Keratinocyte (primary cell): ENCODE measurements at regions not wholly inside any gene's neighbourhood (a gene's known extent, or its start where the extent isn't known, plus 50 kb on each side); places are given as distances from the start of the nearest gene placed in this dataset.
A peak's percentile ranks its signal among the peaks of the same experiment; 100 is the strongest.

Source experiments
- DNase-seq: peaks from one replicate; pipeline ENCODE4 v3.0.0-alpha.2; 2011; ENCODE audit warnings: low read depth, missing footprints, low spot score
- FAIRE-seq: peaks from 2 replicates; lab custom pipeline; 2011; peaks lifted over from hg19 to GRCh38; lab: Jason Lieb, UNC
- H2AFZ ChIP-seq: 2 replicates; pipeline ENCODE4 v1.6.0; 2012; ENCODE audit warnings: low read length, control low read depth, inconsistent platforms; ENCODE audit not compliant: control insufficient read depth
- H3K27ac ChIP-seq: 2 replicates; pipeline ENCODE4 v1.5.1; 2011; ENCODE audit warnings: low read length; ENCODE audit not compliant: control insufficient read depth, insufficient read depth
- H3K27me3 ChIP-seq: 3 replicates; pipeline ENCODE4 v1.6.0; 2011; ENCODE audit warnings: low read length; ENCODE audit not compliant: control insufficient read depth, insufficient read depth; ENCODE audit errors: extremely low read depth
- H3K36me3 ChIP-seq, 2 experiments: 2 replicates in 1 of 2; 3 replicates in 1 of 2; pipeline ENCODE4 v1.5.1; 2011; ENCODE audit warnings: low read length in 2 of 2, mild to moderate bottlenecking in 1 of 2; ENCODE audit not compliant: control insufficient read depth in 2 of 2, insufficient read depth in 2 of 2; ENCODE audit errors: extremely low read depth in 1 of 2
- H3K4me1 ChIP-seq: 3 replicates; pipeline ENCODE4 v1.5.1; 2011; ENCODE audit warnings: low read length; ENCODE audit not compliant: control insufficient read depth, insufficient read depth; ENCODE audit errors: extremely low read depth
- H3K4me2 ChIP-seq: 3 replicates; pipeline ENCODE4 v1.6.0; 2011; ENCODE audit warnings: low read depth, low read length; ENCODE audit not compliant: control insufficient read depth, insufficient read depth; ENCODE audit errors: extremely low read depth
- H3K4me3 ChIP-seq, 3 experiments: fragments of 200-600 bp in 1 of 3; sonication (generic) in 1 of 3; 2 replicates in 2 of 3; 3 replicates in 1 of 3; pipeline ENCODE4 v1.5.1; 2011 to 2016; ENCODE audit warnings: low read length in 3 of 3, mild to moderate bottlenecking in 3 of 3, control low read depth in 2 of 3, inconsistent platforms in 1 of 3, low read depth in 1 of 3, mixed read lengths in 1 of 3, mixed run types in 1 of 3, moderate library complexity in 1 of 3; ENCODE audit not compliant: control insufficient read depth in 2 of 3, insufficient read depth in 2 of 3; ENCODE audit errors: extremely low read depth in 1 of 3
- H3K79me2 ChIP-seq: 2 replicates; pipeline ENCODE4 v1.6.0; 2012; ENCODE audit warnings: low read length; ENCODE audit not compliant: control insufficient read depth, insufficient read depth
- H3K9ac ChIP-seq: 3 replicates; pipeline ENCODE4 v1.6.0; 2011; ENCODE audit warnings: low read length; ENCODE audit not compliant: control insufficient read depth, insufficient read depth; ENCODE audit errors: extremely low read depth
- H3K9me1 ChIP-seq: 3 replicates; pipeline ENCODE4 v1.6.0; 2011; ENCODE audit warnings: low read length; ENCODE audit not compliant: control insufficient read depth, insufficient read depth; ENCODE audit errors: extremely low read depth
- H3K9me3 ChIP-seq: 2 replicates; pipeline ENCODE4 v1.5.1; 2012; ENCODE audit warnings: low read depth, low read length; ENCODE audit not compliant: control insufficient read depth
- H4K20me1 ChIP-seq: 3 replicates; pipeline ENCODE4 v1.6.0; 2011; ENCODE audit warnings: low read length; ENCODE audit not compliant: control insufficient read depth, insufficient read depth; ENCODE audit errors: extremely low read depth
- CTCF ChIP-seq, 3 experiments: IDR thresholded peaks in 1 of 3; conservative IDR thresholded peaks in 1 of 3; optimal IDR thresholded peaks in 1 of 3; 2 replicates in 2 of 3; 3 replicates in 1 of 3; pipeline versions ENCODE3 to v1.5.1; 2011; ENCODE audit warnings: low read length in 3 of 3, mild to moderate bottlenecking in 3 of 3, moderate library complexity in 2 of 3, control low read depth in 1 of 3, inconsistent platforms in 1 of 3; ENCODE audit not compliant: insufficient read depth in 2 of 3; ENCODE audit errors: extremely low read depth in 1 of 3
- EZH2 ChIP-seq: IDR thresholded peaks from one replicate; pipeline ENCODE4 v1.6.1; 2012; ENCODE audit warnings: inconsistent platforms, mild to moderate bottlenecking, low read length, moderate library complexity
- dilution Hi-C: fragments of 300-500 bp; cut with MboI; formaldehyde crosslinking; loops from one replicate; pipeline ENCODE4 v1.7.0; 2020; ENCODE audit warnings: low sequenced_read_pairs; ENCODE audit not compliant: extremely low pct_ligation_motif_present

- DNase-seq (no peak), FAIRE-seq (no peak)
- no peaks in the 10 kb centered on the region for H3K79me2 ChIP-seq
- H3K4me1 ChIP-seq, result peaks cover 10% of the 10 kb centered on the region
- no peaks in the 10 kb centered on the region for H3K27me3 ChIP-seq
- dilution Hi-C loops, result no loop called here
- no peak overlapping the region for H3K27ac ChIP-seq
- no peak for TF ChIP-seq CTCF (optimal IDR thresholded peaks at IDR 0.05 in 1 of 3, IDR thresholded peaks at IDR 0.05 in 1 of 3, conservative IDR thresholded peaks at IDR 0.05 in 1 of 3; ENCODE audit: extremely low read depth in 1 of 3, insufficient read depth in 2 of 3, low read length in 3 of 3)
- no peak for TF ChIP-seq EZH2
- no peaks in the 10 kb centered on the region for H3K36me3 ChIP-seq
- no peaks in the 10 kb centered on the region for H3K9me1 ChIP-seq
- H3K4me3 ChIP-seq, result no peak overlapping the region
- H3K9ac ChIP-seq, result no peak overlapping the region
- no peak overlapping the region for H3K4me2 ChIP-seq
- H2AFZ ChIP-seq, result no peak overlapping the region
- H4K20me1 ChIP-seq, result no peaks in the 10 kb centered on the region
- no peaks in the 10 kb centered on the region for H3K9me3 ChIP-seq
Measured at GRCh38 chr15:38885471-38885952, 320.9 kb upstream of the RASGRP1 start.

DNA sequence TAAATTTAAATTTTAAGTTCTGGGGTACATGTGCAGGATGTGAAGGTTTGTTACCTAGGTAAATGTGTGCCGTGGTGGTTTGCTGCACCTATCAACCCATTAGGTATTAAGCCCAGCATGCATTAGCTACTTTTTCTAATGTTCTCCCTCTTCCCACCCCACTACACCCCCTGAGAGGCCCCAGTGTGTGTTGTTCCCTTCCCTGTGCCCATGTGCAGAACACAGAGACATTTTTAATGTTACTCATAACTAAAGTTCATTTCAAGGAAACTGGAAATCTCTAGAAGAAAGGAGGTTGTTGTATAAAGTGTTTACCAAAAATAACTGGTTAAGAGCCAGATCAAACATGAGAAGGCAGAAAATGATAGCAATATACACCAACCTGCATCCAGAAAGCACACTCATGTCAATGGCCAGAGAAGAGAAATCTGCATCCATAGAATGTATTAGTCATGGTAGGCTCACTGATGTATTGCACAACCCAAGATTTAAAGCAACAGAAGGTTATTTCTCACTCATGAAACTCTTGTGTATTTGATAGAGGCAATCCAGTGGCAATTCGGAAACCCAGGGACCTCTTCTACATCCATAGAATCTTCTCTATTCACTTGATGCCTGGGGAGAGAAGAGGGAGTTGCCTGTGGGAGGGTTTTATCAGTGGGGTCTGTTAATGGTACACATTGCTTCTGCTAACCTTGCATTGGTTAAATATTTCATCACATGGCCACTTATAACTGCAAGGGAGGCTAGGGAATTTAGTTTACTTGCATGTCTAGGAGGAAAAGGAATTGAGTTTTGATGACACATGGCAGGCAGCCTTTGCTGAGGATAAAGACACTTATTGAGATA is 321.9 kb upstream of the RASGRP1 start:
- dilution Hi-C loops, result no loop called here
- no peak overlapping the region for H3K9ac ChIP-seq
- no peak for DNase-seq

More for the DNA sequence above, 321.9 kb upstream of the RASGRP1 start:
- Histone ChIP-seq H3K4me3 (no peak overlapping the region), H3K4me1 (peaks cover 10% of the 10 kb centered on the region), H2AFZ (no peak overlapping the region), H3K27ac (no peak overlapping the region), H3K4me2 (no peak overlapping the region), H3K27me3 (no peaks in the 10 kb centered on the region), H3K36me3 (no peaks in the 10 kb centered on the region), H3K9me1 (no peaks in the 10 kb centered on the region), H4K20me1 (no peaks in the 10 kb centered on the region), H3K9me3 (no peaks in the 10 kb centered on the region), H3K79me2 (no peaks in the 10 kb centered on the region)
- peak; percentile 80 for FAIRE-seq
- TF ChIP-seq EZH2, result no peak
